HG03460 (cell line): ENCODE measurements at regions not wholly inside any gene's neighbourhood (a gene's known extent, or its start where the extent isn't known, plus 50 kb on each side); places are given as distances from the start of the nearest gene placed in this dataset.
"Not testable (repeated sequence)": the region's sequence is repeated elsewhere in the genome, so short reads cannot be mapped to it uniquely, and the experiment has no call there.

Experiments used
- ATAC-seq: cut with Tn5 transposase; IDR thresholded peaks from one replicate; pipeline ENCODE4 v1.9.1; 2021; ENCODE audit not compliant: unreplicated experiment

DNA sequence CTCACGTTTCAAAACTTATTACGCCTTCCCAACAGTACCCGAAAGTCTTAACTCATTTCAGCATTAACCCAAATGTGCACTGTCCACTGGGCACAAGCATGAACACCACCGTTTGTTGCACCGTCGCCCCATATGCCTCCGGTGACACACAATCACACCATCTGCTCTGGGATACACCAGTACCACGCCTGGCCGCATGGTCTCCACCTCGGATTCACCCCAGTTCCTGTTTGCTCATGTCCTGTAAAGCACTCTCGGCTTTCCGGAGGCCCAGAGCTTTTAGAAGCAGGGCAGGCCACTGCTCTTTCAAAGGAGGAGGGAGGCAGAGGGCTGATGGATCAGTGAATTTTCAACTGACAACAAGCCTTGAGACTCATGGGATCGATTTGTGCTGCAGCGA, 1570.0 kb upstream of the DEFB115 start:
- no peak for ATAC-seq

- no peak for ATAC-seq
Observed at GRCh38 chr20:29689411-29690225, 1567.8 kb upstream of the DEFB115 start.

GRCh38 chr20:29690274-29690673, 1567.2 kb upstream of the DEFB115 start:
- no peak for ATAC-seq

- ATAC-seq, result no peak
Observed at GRCh38 chr20:29740601-29740950, 1516.9 kb upstream of the DEFB115 start.

- ATAC-seq, result no peak
Observed at GRCh38 chr20:29740951-29741593, 1516.4 kb upstream of the DEFB115 start.

GRCh38 chr20:29741594-29741893, 1515.9 kb upstream of the DEFB115 start:
- no peak for ATAC-seq

- no peak for ATAC-seq
Observed at GRCh38 chr20:29741894-29742698, 1515.4 kb upstream of the DEFB115 start.

DNA sequence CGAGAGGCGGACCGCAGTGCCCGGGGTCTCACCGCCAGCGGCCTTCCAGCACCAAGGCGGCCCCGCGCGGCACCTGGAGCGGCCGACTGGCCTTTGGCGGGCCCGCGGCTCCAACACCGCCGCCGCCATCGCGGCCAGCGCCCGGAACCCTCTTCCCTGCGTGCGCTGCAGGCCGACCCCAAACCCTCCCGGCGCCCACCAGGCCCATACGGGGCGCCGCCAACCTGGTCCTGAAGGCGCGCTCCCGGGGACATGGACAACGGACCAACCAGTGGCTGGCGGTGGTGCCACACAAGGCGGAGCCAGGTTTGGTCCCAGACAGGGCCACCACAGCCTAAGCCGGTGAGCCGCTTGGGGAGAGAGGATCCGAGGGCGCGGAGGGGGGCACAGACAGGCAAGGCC, 1514.8 kb upstream of the DEFB115 start:
- ATAC-seq, result no peak

DNA sequence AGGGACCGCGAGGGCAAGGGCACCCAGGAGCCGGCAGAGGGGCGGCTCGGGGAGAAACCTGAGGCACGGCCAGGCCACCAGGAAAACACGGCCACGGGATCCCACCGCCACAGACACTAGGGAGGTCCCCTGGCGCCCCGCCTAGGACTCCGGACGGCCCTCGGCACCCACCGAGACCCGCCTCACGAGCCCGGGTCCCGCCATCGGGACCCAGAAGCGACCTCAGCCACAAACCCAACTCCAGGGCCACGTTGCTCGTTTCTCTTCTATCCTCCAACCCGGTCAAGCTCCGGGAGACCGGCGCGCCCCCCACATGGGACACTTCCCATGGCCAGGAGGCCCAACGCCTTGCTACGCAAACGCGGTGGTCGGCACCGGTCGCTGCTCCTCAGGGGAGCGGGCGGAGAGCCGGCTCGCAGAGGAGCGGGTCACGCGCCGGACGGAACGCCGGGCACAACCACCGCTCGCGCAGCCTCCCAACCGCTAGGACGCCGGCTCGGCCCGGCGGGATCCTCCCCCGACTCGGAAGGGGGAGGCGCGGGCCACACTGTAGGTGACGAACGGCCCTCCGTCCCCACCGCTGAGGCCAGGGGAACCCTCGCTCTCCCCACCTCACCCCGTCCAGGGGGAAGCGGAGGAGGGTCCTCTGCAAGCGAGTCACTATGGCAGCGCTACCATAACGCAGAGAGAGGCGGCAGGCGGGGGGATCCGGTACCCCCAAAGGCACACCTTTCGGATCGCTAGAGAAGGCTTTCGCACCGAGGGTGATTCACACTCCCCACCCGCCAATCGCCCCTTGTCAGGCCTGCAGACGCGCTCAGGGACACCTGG, 1514.1 kb upstream of the DEFB115 start:
- no peak for ATAC-seq

DNA sequence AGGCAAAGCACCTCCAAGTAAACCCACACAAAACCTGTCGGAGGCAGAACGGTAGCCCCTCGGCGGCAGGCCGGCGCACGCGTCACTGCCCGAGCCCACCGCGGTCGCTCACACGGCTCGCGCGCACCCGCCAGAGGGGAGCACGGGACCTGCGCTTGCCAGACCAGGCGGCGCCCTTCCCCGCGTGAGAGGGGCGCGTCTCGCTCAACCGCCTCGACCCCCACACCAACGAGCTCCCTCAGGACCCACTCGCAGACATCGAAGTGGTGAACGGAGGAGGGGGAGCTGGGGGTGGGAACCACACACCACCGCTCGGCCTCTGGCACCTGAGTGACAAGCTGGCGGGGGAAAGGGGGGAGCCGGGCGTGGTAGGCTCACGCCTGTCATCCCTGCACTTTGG, 1513.4 kb upstream of the DEFB115 start:
- ATAC-seq, result no peak

- ATAC-seq, result not testable (repeated sequence)
Observed at GRCh38 chr20:29745534-29746245, 1511.8 kb upstream of the DEFB115 start.

GRCh38 chr20:29750268-29750899, 1507.1 kb upstream of the DEFB115 start:
- ATAC-seq, result no peak

GRCh38 chr20:29752644-29753425, 1504.6 kb upstream of the DEFB115 start:
- ATAC-seq, result not testable (repeated sequence)

GRCh38 chr20:29753426-29753746, 1504.1 kb upstream of the DEFB115 start:
- not testable (repeated sequence) for ATAC-seq

DNA sequence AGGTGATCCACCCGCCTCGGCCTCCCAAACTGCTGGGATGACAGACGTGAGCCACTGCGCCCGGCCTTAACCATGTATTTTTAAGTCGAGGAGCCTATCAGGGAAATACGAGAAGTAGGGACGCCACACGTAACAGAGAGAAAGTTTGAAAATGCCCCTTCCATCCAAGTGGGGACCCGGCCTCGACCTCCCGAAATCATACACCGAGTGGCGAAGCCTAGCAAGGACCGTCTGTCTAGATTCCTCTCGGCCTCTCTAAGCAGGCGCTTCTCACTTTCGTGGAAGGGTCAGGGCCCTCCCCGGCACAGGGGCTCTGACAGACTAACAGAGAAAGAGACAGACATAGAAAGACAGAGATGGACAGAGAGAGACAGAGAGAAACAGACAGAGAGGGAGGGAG, 1503.6 kb upstream of the DEFB115 start:
- ATAC-seq, result not testable (repeated sequence)

DNA sequence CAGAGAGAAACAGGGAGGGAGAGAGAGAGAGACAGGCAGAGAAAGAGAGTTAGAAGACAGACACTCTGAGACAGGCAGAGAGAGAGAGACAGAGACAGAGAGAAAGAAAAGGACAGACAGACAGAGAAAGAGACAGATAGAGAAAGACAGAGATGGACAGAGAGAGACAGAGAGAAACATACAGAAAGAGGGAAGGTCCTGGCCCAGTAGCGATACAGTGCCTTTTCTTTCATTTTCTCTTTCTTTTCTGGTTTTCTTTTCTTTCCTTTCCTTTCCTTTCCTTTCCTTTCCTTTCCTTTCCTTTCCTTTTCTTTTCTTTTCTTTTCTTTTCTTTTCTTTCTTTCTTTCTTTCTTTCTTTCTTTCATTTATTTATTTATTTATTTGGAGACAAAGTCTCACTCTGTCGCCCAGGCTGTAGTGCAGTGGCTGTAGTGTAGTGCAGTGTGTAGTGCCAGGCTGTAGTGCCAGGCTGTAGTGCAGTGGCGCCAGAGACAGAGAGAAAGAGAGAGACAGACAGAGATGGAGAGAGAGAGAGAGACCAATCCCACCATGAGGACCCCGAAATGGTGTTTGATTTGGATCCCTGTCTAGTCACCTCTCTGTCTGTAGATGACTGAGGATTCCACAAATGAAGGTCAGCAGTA, 1501.5 kb upstream of the DEFB115 start:
- ATAC-seq, result not testable (repeated sequence)

DNA sequence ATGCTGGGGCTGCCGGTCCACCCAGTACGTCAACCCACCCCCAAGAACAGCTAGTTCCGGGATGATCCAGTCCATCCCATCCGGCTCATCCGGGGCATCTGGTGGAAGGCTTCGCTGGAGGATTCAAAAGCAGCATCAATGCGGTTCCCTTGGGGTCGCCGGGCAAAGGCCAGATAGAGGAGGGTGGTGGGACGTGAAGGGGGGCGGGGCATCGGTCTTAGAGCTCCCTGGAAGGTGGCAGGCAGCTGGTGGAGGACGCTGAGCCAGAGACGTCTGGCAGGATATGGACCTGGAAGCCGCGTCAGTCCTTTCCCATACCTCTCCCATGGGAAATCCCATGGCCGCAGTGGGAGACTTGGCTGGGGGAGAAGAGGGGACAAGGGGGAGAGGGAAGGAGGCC, 1500.8 kb upstream of the DEFB115 start:
- no peak for ATAC-seq

GRCh38 chr20:29761621-29762385, 1495.7 kb upstream of the DEFB115 start:
- ATAC-seq, result not testable (repeated sequence)
